ENCODE measurements at regions not wholly inside any gene's neighbourhood (a gene's known extent, or its start where the extent isn't known, plus 50 kb on each side); places are given as distances from the start of the nearest gene placed in this dataset.

DNA sequence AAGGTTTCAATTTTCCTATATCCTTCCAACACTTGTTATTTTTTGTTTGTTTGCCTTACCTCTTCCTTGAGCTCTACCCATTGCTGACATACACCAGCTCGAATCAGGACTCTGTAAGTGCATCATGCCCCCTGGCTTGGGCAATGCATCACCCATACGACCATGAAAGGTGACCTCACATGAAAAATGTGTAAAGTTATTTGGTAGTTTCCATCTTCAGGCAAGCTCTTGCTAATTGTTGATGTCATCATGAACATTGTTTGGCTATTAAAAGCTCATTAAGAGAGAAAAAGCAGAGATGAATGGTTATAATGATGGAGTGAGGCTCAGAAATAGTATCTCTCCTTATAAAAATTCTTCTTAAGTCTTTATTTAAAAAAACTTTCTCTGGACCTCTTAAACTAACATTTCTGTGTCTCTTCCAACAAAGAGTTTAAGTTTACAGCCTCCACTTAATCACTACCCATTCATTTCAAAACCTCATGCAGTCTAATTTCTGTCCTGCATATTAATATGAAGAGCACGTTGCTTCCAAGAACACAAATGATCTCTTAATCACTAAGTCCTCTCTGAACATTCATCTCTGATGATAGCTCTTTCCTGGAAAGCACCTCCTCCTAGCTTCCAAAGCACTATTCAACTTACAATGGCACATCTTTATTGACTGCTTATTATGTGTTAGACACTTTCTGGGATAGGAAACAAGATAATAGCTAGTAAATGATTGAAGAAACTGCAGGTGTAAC lies 236.3 kb downstream of the NFKBIZ start:
- DNase-seq: no peak

DNA sequence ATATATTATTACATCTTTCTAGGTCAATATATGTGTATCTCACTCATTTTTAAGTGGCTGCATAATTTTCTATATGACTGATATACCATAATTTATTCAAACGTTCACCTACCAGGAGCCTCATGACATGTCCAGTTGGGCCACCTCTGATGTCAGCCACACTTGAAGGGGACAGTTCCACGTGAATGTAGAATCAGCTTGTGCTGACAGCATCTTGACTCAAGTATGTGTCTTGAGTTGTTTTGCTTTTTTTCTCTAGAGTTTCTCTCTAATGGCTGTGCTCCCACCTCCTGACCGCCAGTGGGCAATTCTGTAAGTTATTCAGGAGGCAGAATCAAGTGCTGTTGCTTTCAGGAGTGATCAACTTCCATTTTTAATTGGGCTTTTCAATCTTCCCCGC lies 237.9 kb downstream of the NFKBIZ start:
- no peak for DNase-seq

DNA sequence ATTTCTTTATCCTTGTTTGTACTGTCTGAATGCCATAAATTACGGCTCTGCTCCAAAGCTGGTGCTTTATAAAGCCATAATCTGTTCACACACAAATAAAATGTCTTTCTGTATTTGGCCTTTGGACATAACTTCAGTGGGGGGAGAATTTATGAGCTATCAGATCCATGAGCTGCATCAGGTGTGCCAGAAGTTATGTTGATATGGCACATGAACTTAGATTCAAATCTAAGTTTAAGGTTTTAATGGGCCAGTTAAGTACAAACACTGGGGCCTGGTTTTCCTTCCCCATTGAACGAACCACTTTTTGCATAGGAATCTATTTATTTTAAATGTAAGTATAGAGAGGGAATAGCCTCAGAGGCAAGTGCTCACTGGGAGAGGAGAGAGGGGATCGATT lies 239.9 kb downstream of the NFKBIZ start:
- no peak for DNase-seq

DNA sequence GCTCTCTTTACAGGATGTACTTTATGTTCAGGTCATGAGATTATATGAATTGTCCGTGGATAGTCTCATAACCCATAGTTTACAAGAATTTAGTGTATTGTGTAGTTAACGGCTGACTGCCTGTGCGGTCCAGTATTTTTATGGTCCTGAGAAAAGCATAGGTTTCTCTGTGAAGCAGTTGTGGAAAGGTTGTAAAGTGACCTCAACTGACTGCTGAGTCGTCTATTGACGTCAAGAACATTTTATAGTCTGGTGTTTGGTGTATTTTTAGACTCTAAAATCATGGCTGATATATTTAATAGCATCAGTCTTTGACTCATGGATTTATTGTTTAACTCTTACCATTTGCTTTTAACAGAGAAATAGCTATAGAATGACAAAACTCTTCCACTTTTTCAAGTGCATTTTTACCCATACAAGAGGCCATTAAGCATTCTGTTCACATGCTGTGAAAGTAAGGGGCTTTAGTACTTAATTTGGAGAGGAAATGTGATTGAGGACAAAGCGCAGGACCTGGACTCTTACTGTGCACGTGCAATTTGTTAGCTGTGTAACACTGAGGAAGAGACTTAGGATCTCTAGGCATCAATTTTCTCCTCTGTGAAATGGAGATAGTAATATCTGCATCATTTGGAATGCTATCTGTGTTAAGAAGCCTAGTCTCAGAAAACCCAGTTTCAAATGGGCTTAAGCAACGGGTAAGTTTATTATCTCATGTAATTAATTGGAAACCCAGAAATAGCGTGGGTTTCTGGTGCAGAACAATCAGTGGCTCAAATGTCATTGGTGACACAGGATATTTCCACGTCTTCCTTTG lies 240.8 kb downstream of the NFKBIZ start:
- DNase-seq: no peak

DNA sequence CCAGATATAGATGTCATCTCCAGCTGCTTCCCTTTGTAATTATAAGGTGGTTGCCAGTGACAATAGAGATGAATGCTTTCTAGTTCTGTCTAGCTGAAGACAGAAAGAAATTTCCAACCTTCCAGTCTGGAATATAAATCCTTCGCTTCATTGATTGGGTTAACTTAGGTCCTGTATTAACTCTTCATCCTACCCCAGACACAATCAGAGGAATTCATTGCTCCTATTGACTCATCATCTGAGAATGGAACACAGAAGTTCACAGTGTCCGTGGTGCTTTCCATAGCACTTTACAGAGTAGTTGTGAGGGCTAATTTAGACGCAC lies 241.4 kb downstream of the NFKBIZ start:
- DNase-seq: no peak

DNA sequence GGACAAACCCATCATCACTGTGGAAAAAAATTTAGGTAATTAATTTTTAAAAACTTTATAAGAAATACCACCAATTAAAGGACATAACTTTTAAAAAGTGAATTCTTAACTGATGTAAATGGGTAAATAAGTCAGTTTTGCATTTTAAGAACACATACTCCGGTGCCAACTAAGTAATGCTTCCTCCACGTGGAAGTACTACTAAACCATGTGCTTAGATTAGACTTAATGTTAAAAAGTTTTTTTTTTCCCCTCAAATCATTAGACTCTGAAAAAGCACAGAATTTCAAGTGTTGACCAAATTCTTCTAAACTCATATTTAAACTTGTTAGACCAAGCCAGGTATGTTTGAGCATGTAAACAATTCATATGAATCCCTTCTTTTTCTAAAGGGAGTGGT lies 242.0 kb downstream of the NFKBIZ start:
- DNase-seq: no peak

DNA sequence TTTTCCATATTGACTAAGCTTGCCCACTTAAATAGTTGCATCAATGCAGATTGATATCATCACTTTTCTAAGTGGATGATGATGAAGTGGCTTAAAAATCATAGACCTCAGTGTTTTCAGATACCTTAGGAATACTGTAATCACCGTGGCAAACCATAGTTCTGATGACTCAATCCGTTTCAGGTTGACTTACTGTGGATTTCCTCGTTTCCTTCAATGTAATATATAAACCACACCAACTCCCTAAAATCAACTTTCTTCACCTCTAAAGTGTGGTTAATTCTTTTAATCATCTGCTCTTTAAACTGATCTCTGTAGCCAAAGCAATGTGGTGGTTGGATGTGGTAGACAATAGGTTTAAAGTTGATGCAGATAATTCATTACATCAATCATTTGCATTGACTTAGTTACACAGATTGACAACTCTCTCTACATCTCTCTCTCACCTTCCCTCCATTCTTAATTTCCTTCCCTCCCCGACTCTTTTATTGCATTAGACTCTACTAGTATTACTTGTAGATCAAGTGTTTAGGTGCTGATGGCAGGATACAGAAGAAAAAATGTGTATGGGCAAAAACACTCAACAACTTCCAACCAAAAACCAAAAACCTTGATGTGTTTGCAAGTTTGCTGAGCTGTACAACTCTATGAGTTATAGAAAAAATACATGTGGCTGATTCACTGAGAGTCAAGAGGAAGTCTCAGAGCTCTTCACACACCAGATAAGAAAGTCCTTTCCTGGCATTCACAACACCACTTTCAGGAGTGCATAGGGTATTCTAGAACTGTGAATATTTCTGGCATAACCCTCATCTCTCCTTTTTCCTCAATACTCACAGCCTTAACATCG lies 243.5 kb downstream of the NFKBIZ start:
- no peak for DNase-seq

DNA sequence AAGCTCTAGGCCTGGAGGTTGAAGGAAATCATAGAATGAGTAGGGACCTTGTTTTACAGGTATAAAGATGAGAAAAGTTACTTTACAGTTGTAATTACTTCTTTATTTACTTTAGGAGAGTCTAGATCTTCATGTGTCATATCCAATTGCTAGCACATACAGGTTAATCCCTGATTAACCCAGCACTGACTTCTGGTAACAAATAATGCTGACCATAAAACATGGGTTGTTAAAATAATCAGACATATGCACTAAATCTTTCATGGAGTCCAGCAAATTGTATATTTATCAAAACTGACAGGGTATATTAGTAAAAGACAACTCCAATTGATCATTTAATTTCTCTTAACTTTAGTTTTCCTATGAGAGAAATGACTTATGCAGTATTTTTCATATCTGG lies 245.2 kb downstream of the NFKBIZ start:
- no peak for DNase-seq

DNA sequence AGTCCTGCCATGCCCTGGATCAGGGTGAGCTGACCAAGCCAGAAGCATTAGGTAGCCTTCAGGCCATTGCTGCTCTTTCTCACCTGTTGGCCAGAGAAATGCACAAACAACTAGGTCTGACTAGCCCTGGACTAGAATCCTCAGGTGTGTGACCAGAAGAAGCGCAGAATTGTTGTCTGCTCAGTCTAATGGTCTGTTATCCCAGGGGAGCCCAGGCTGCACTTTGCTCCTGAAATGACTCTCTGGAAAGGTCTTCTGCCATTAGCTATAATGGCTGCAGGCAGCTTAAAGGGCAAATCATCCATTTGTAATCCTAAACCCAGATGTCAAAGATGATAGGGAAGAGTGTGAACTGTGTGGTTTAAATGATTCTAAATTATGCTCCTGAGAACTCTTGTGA lies 246.1 kb downstream of the NFKBIZ start:
- no peak for DNase-seq

DNA sequence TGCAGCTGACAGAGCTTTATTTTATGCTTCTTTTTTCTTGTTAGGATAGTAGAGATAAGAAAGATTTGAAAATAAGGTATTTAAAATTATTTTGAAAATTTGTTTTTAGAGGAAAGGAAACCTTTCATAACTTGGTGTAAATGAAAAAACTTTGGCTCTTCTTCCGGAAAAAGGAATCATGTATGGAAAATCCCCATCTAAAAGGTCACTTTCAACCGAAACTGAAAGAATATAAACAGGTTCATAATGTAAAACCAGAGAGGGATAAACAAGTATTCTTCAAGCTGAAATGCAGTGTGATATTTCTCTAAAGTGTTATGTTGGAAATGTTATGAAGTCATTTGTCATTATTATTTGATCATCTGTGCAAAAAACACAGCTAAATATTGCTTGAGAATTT lies 246.8 kb downstream of the NFKBIZ start:
- DNase-seq: no peak

DNA sequence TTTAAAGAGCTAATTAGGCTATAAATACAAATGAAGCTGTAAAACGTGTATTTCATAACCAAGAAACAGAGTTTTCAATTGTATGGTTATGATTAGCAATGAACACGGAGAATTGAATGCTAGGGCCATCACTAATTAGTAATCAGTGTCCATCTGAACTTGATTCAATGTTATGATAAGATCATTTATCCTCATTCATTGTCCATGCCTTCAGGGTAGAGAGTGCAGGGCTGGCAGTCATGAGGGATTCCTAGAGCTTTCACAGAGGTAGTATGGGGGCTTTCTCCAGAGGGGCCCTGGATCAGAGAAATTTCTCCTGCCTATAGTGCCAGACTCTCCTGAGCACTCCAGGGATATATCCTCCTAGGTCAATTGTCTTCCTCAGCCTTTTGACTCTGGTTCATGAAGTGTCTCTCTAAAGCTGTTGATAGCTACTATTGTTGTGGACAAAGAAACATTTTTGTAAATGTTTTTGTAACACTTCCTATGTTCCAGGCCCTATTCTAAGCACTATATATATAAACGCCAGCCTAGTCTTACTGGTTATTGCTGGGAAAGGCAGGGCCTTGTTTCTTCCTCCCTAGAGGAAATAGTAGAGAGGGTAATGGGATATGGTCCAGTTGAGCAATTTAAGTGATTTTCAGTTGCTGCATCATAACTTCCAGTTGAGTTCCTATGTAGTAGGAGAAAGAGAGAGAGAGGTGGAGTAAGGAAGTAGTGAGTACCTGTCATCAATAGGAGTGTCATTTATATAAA lies 249.0 kb downstream of the NFKBIZ start:
- DNase-seq: no peak

DNA sequence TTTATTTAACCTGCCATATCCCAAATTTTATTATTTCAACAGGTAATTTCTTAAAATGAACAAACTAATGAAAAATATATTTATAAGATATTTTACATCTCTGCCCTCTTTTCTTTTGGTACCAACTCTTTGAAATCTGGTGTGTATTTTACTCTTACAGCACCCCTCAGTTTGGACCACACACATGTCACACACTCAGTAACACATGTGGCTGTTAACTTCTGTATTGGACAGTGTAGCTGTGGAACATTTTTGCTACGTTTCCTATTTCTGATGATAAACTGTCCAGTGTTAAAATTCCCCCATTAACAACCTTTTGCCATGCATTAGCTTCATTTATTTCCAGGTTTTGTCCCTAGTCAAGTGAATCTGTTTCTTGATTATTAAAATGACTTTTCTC lies 250.6 kb downstream of the NFKBIZ start:
- DNase-seq: no peak

DNA sequence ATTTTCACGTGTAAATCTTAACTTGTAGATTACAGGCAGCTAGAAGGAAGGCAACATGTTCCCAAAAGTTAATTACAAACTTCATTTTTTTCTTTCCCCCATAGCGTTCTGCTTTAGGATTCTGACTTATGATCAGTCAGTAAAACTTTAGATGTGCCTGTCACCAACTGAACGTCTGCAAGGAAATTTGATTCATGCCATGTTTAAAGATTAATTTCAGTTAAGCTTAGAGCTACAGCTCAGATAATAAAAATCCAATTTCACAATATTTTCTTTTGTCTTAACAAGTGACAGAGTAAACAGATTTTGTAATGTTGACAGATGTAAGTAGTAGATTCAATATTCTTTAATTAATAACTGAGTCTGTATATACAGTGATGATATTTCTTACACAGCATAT lies 253.1 kb downstream of the NFKBIZ start:
- no peak for DNase-seq

DNA sequence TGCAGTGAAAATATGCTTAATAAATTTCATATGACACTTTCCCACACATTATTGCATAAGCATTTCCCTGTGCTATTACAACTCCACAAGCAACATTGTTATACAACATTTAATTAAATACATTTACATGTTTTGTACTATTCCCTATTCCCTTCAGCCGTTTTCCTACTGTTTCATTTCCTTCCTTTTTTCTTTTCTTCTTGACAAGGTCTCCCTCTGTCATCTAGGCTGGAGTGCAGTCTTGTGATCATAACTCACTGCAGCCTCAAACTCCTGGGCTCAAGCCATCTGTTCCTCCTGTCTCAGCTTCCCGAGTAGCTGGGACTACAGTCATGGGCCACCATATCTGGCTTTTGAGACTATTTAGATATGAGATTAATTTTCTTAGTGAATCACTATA lies 254.7 kb downstream of the NFKBIZ start:
- no peak for DNase-seq

DNA sequence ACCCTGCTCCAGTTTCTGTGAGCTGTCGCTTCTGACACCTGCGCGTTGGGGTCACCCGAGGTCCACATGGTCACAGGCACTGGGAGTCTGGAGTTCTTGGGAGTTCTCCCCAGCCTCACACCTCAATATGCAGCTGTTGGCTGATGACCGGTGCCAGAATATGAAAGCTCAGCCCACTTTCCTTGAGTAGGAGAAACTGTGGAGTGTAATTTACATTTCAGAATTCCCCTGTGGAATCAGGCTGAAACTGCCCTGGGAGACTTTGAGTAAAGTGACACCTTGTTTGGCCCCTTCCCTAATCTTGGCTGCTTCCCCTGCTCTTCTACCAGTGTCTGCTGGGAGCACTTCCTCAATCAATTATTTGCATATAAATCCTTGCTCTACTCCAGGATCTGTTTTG lies 255.9 kb downstream of the NFKBIZ start:
- DNase-seq: no peak

DNA sequence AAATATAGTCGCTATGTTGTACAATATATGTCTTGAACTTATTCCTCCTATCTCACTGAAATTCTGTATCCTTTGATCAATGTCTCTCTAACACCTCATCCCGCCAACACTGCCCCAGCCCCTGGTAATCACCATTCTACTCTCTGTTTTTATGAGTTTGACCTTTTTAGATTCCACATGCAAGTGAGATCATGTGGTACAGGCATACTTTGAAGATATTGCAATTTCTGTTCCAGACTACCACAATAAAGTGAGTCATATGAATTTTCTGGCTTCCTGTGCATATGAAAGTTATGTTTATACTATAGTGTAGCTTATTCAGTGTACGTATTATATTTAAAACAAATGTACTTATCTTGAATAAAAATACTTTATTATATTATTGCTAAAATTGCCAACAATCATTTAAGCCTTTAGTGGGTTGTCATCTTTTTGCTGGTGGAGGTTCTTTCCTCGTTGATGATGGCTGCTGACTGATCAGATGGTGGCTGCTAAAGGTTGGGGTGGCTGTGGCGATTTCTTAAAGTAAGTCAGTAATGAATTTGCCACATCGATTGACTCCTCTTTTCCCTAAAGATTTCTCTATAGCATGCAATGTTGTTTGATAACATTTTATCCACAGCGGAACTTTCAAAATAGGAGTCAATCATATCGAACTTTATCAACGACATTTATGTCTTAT lies 257.2 kb downstream of the NFKBIZ start:
- DNase-seq: no peak

DNA sequence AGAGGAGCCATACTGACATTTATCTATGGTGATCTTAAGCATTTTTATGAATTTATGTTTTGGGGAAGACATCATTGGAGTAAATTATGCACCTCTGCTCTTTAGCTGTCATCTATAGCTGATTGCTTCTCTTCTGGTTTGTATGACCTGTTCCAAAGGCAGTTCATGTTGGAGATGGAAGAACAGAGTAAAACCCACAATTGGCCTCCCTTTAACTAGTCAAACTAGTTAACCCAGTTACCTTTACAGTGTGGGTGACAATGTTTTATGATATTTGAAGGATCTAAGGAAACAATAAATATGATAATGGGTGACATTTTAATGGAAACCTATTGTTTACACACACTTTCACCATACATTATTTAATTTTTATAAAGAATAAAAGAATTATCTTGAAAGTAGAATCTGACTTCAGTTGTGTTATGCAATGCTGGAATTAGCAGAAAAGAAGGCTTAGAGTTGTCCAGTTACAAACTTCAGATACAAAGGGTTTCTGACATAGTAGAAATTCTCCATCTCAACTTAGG lies 263.5 kb downstream of the NFKBIZ start:
- no peak for DNase-seq

DNA sequence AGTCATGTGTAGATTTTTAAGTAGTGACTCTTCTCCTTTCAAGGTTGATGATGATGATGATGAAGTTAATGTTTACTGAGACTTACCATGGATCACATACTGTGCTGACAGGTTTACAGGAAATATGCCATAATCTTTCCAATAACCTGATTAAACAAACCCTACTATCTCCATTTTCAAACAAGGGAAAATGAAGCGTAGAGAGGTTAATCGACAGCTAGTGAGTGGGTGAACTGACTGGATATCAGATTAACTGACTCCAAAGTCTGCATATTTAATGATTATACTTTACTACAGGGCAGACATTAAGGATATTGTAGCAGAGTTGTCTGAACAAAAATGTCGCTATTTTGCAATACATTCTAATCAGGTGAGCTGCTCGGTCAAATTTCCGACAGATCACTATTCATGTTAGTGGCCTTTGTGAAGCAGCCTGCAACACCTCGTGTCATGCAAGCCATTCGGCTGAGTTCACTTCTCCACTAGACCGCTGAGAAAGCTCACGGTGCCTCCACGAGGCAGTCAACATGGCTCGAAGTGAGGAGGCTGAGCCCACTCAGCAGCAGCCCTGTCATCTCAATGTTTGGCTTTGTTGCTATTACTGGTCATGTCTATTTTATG lies 264.2 kb downstream of the NFKBIZ start:
- DNase-seq: no peak

DNA sequence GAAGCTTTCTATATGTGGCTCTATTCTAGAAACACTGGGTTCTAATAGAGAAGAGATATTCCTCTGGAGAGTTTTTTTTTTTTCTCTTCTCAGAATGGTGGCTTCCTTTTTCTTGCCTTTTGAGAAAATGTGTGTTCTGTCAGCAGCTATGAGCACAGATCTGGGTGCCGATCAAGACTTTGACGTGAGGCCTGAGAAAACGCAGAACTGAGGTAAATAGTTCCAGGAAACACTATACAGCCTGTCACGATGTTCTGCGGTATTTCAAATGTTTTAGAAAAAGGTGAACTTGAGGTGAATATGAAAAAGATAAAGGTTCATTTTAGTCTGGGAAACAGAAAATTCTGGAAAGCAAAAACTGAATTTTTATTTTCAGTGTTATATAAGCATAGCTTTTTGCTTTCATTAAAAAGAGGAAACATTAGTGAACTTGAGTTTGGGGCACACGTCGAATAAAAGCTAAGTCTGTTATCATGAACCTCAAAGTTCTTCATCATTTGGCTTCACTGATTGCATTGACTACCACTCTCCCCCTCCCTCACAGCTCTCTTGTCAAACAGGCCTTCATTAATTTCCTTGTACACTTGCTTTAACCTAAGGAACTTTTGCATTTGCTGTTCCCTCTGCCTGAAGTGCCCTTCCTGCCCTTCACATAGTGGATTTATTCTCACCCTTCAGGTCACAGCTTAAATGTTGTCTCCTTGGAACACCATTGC lies 265.1 kb downstream of the NFKBIZ start:
- DNase-seq: no peak

DNA sequence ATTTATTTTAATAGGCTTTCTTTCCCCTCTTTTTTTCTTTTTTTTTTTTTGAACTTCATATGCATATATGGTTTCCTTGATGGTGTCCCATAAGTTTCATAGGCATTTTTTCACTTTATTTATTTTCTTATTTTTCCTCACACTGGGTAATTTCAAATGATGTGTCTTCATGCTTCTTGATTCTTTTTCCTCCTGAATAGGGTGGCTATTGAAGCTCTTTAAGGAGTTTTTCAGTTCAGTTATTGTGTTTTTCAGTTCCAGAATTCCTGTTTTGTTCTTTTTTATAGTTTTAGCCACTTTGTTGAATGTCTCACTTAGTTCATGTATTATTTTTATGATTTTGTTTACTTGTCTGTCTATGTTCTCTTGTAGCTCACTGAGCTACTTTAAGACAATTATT lies 273.2 kb downstream of the NFKBIZ start:
- no peak for DNase-seq

DNA sequence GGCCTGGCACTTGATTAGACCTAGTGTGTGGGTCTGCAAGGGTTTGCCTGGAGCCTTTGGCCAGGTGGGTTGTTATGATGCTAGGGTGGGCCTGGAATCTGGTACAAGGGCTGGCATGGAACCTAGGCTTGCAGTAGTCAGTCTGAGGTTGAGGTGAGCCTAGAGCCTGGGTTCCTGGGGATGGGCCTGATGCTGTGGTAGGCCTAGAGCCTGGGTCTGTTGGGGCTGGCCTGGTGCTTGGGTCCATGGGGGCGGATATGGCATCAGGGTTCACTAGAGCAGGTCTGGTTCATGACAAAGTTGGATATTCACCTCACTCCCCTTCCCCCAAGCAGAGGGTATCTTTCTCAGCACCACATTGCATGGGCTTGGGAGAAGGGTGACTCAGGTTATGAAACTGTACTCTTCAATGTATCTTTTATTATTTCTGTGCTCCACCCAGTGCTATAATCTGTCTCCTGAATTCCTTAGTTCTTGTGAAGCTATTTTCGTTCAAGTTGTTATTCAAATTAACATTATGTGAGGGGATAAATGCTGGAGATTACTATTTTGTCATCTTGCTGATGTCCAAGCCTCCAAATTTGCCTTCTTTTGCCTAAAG lies 274.4 kb downstream of the NFKBIZ start:
- no peak for DNase-seq

Data from 8988T (cell line).